HUES6 (cell line): ENCODE measurements at regions not wholly inside any gene's neighbourhood (a gene's known extent, or its start where the extent isn't known, plus 50 kb on each side); places are given as distances from the start of the nearest gene placed in this dataset.

ENCODE experiments used
- H3K27ac ChIP-seq: 2 replicates; pipeline ENCODE4 v1.7.0; 2013; ENCODE audit warnings: low read depth, mild to moderate bottlenecking, low read length, inconsistent platforms
- H3K27me3 ChIP-seq: 2 replicates; pipeline ENCODE4 v1.6.1; 2013; ENCODE audit warnings: low read length; ENCODE audit not compliant: control insufficient read depth, insufficient read depth
- H3K36me3 ChIP-seq: 2 replicates; pipeline ENCODE4 v1.6.1; 2013; ENCODE audit warnings: low read length; ENCODE audit not compliant: control insufficient read depth, insufficient read depth
- H3K4me1 ChIP-seq: 2 replicates; pipeline ENCODE4 v1.6.1; 2013; ENCODE audit warnings: low read length; ENCODE audit not compliant: control insufficient read depth, insufficient read depth
- H3K4me3 ChIP-seq: 2 replicates; pipeline ENCODE4 v1.5.1; 2013; ENCODE audit warnings: low read depth, low read length
- H3K9ac ChIP-seq: one replicate; pipeline ENCODE4 v1.6.1; 2013; ENCODE audit warnings: mild to moderate bottlenecking, low read length
- H3K9me3 ChIP-seq: 2 replicates; pipeline ENCODE4 v1.6.1; 2013; ENCODE audit warnings: low read depth, low read length; ENCODE audit not compliant: control insufficient read depth, insufficient read depth

- no peak overlapping the region for H3K27ac ChIP-seq
- no peak overlapping the region for H3K4me3 ChIP-seq
- H3K9ac ChIP-seq, result no peak overlapping the region
- H3K27me3 ChIP-seq, result no peaks in the 10 kb centered on the region
- H3K4me1 ChIP-seq, result peaks cover 7% of the 10 kb centered on the region; the same call in 1 of the 2 replicates
- no peaks in the 10 kb centered on the region for H3K9me3 ChIP-seq
- no peaks in the 10 kb centered on the region for H3K36me3 ChIP-seq
Observed at GRCh38 chr1:221886743-221887414, 145.0 kb upstream of the DUSP10 start.

DNA sequence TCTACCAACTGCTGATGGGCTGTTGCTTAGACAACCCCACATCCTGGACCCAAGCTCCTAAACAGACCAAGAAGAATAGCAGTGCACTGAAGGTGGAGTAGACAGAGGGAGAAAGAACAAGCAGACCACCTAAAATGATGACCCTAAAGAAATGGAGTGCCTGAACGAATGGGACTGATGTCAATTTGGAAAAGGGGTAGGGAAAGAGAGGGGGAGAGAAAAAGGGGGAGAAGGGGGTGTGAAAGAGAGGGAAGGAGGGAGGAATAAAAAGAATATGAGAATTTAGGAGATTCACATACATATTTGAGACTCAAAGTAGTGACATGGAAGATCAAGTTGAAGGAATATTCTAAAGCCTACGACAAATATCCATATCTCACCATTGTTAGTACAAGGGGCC lies 144.4 kb upstream of the DUSP10 start:
- no peak overlapping the region for H3K9ac ChIP-seq
- no peaks in the 10 kb centered on the region for H3K36me3 ChIP-seq
- H3K9me3 ChIP-seq, result no peaks in the 10 kb centered on the region
- H3K27me3 ChIP-seq, result no peaks in the 10 kb centered on the region
- H3K27ac ChIP-seq, result no peak overlapping the region
- no peak overlapping the region for H3K4me3 ChIP-seq
- H3K4me1 ChIP-seq, result peaks cover 7% of the 10 kb centered on the region; the same call in 1 of the 2 replicates

DNA sequence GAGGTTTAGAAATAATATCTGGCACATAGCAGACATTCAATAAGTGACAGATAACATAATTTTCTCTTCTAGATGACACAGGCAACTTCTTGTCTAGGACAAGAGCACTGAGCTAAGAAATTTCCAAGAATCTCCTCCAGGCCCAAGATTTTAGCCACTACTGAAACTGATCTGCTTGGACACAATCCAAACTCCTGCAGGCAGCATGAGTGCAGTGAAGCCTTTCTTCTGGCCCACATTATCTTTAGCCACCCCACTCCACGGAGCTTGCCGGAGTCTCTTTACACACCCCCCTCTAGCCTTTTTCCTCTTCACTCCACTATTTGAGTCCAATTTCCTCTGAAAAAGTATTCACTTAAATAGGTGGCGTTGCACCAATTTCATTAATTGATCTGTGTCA lies 142.9 kb upstream of the DUSP10 start:
- Histone ChIP-seq H3K9ac (no peak overlapping the region), H3K27me3 (no peaks in the 10 kb centered on the region), H3K27ac (no peak overlapping the region), H3K4me1 (peaks cover 7% of the 10 kb centered on the region; the same call in 1 of the 2 replicates), H3K9me3 (no peaks in the 10 kb centered on the region), H3K36me3 (no peaks in the 10 kb centered on the region), H3K4me3 (no peak overlapping the region)

DNA sequence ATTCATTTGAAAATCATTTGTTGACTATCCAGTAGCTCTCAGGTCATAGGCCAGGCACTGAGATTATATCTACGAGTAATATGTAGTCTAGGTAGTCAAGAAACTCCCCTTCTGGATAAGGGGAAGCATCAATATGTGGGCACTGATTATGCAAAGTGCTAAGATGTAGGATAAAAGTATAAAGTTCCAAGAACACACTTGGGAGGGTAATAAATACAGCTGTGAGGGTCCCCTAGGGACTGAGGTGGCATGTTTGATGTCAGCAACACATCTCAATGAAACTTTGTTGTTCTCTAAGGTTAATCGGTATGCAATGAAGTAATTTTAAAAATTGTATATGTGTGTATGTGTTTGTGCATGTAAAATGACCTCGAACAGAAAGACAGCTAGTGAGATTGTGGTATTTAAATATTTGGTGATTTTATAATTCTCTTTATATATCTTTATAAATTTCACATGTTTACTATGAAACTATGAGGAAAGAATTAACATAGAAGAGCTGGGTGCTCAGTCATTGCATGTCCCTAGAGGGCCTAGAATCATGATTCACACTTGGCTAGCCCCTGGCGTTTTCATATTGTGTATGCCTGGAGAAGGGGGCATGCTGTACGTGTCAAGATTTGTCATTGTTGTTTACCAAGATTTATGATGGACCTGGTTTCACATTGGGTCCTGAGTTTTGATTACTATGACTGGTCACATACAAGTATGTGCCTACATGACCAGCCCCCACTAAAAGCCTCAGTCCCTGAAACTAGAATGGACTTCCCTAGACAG lies 140.1 kb upstream of the DUSP10 start:
- Histone ChIP-seq H3K27ac (no peak overlapping the region), H3K9me3 (no peaks in the 10 kb centered on the region), H3K36me3 (no peaks in the 10 kb centered on the region), H3K27me3 (no peaks in the 10 kb centered on the region), H3K9ac (no peak overlapping the region), H3K4me3 (no peak overlapping the region), H3K4me1 (peaks cover 1% of the 10 kb centered on the region; the same call in 1 of the 2 replicates)

DNA sequence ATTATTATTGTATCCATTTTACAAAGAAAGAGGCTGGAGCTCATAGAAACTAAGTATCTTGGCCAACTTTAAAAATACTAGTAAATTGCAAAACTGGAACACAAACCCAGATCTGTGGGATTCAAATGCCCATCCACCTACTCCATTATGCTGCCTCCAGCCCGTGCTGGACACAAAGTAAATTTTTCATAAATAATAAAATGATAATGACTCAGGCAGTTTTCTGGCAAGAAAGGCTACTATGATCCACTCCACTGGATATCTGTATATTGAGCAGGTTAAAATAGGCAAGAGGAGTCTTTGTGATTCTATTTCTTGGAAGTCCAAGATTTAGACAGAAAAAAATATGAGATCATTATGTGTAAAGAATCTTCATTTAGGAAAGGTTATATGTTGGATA lies 138.3 kb upstream of the DUSP10 start:
- Histone ChIP-seq H3K27ac (no peak overlapping the region), H3K9ac (no peak overlapping the region), H3K36me3 (no peaks in the 10 kb centered on the region), H3K9me3 (no peaks in the 10 kb centered on the region), H3K27me3 (no peaks in the 10 kb centered on the region), H3K4me1 (no peaks in the 10 kb centered on the region), H3K4me3 (no peak overlapping the region)

DNA sequence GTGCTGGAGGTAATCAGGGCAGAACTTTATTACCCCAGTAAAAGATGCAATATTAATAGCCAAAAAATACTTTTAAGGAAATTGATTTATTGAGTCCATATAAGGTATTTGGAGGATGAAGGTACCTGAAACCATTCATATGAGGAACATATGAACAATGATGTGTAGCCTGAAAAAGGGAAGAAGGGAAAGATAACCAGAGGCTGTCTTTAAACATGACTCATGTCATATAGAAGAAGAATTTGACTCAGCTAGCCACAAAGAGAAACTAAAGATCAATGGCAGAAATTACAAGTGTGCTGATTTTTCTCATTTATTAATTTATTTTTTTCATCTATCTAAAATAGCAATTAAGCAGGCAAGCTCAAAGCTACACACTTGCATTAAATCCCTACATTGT lies 136.2 kb upstream of the DUSP10 start:
- H3K4me3 ChIP-seq, result no peak overlapping the region
- no peak overlapping the region for H3K27ac ChIP-seq
- no peaks in the 10 kb centered on the region for H3K9me3 ChIP-seq
- peaks cover 10% of the 10 kb centered on the region; the same call in 1 of the 2 replicates for H3K4me1 ChIP-seq
- H3K36me3 ChIP-seq, result no peaks in the 10 kb centered on the region
- no peak overlapping the region for H3K9ac ChIP-seq
- no peaks in the 10 kb centered on the region for H3K27me3 ChIP-seq

DNA sequence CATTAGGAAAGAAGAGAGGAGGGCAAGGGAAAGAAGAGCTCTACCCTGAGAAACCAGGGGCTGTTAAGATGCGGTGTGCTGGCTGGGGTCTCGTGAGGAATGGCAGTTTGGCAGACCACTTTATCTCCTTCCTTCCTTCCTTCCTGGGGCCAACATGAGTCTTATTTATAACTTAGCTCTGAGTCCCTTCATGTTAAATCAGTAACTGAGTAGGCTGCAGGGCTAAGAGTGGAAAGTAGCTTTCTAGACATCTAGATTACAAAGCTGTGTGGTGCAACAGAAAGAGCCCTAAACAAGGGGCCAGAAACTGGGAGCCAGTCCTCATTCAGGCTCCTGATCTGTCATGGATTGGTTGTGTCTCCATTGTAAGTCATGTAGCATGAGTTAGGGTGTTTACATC lies 135.4 kb upstream of the DUSP10 start:
- H3K9ac ChIP-seq, result no peak overlapping the region
- H3K36me3 ChIP-seq, result no peaks in the 10 kb centered on the region
- peaks cover 10% of the 10 kb centered on the region; the same call in 1 of the 2 replicates for H3K4me1 ChIP-seq

DNA sequence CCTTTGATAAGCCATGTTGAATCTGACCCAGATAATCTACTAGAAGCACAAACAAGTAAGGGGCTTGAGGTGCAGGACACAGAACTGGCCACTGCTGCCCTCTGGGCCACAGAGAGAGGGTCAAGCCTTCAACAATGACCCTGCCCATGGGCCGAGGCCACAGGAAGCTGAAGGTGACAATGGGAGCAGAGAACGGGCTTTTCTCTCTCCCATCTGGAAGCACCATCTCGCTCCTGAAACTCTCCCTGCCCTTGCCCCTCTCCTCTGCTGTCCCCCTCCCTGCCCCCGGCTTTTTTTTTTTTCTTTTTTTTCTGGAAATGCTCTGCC lies 133.1 kb upstream of the DUSP10 start:
- no peaks in the 10 kb centered on the region for H3K27me3 ChIP-seq
- no peaks in the 10 kb centered on the region for H3K9me3 ChIP-seq
- H3K36me3 ChIP-seq, result no peaks in the 10 kb centered on the region
- peak overlapping the region; percentile 14; the same call in 1 of the 2 replicates for H3K27ac ChIP-seq
- no peak overlapping the region for H3K4me3 ChIP-seq
- H3K9ac ChIP-seq, result no peak overlapping the region
- H3K4me1 ChIP-seq, result peaks cover 10% of the 10 kb centered on the region; the same call in 1 of the 2 replicates

More for the DNA sequence above, 135.4 kb upstream of the DUSP10 start:
- H3K9me3 ChIP-seq, result no peaks in the 10 kb centered on the region
- no peak overlapping the region for H3K4me3 ChIP-seq
- H3K27ac ChIP-seq, result no peak overlapping the region
- no peaks in the 10 kb centered on the region for H3K27me3 ChIP-seq

DNA sequence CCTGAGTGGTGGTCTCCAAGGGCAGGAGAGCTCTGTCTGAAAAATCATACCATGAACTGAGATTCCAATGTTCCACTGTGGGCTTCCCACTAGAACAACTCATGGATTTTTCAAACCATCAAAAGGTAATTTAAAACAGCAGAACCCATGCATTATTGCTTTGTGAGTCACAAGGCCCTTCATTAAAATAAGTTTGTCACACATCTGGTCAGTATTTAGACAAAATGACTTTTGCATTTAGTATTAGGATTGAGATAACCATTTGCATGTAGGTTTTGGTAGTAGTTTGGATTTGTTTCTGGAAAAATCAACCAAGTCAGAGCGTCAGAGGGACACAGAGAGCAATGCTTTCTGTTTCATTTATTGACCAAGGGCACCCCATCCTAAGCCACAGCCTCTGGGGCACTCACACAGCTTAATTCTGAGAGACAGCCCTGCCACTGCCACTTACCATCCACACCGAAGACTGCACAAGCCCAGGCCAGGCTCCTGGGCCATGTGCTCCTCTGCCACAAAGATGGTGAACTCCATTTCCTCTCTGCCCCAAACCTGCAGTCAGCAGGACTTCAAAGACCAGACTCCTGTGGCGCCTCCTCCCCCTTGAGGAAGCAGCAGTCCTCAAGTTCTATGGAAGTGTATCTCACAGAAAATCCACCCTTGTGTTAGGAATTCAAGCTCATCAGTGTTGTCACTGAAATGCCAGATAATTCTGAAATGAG lies 132.6 kb upstream of the DUSP10 start:
- H3K36me3 ChIP-seq, result no peaks in the 10 kb centered on the region
- no peaks in the 10 kb centered on the region for H3K27me3 ChIP-seq
- peak overlapping the region; percentile 14; the same call in 1 of the 2 replicates for H3K27ac ChIP-seq
- H3K9ac ChIP-seq, result no peak overlapping the region
- no peaks in the 10 kb centered on the region for H3K9me3 ChIP-seq
- H3K4me3 ChIP-seq, result no peak overlapping the region
- H3K4me1 ChIP-seq, result peaks cover 10% of the 10 kb centered on the region; the same call in 1 of the 2 replicates

DNA sequence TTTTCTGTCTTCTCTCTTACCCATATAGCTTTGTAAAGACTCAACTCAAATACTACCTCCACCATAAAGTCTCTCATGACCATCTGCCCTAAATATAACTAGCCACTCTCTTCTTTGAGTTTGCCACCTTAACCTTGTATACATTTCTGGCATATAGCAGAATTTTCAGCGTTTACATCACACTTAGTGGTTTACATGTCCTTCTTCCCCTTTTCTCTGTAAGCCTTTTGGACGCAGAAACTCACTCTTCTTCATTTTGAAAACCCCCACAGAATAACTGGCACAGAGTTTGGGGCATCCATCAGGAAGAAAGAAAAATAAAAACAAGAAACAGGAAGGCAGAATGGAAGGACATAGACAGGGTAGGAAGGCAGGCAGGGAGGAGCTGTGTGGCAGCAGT lies 131.8 kb upstream of the DUSP10 start:
- no peaks in the 10 kb centered on the region for H3K9me3 ChIP-seq
- no peaks in the 10 kb centered on the region for H3K27me3 ChIP-seq
- H3K4me1 ChIP-seq, result peaks cover 10% of the 10 kb centered on the region; the same call in 1 of the 2 replicates
- no peak overlapping the region for H3K9ac ChIP-seq
- H3K27ac ChIP-seq, result no peak overlapping the region
- H3K4me3 ChIP-seq, result no peak overlapping the region
- no peaks in the 10 kb centered on the region for H3K36me3 ChIP-seq

DNA sequence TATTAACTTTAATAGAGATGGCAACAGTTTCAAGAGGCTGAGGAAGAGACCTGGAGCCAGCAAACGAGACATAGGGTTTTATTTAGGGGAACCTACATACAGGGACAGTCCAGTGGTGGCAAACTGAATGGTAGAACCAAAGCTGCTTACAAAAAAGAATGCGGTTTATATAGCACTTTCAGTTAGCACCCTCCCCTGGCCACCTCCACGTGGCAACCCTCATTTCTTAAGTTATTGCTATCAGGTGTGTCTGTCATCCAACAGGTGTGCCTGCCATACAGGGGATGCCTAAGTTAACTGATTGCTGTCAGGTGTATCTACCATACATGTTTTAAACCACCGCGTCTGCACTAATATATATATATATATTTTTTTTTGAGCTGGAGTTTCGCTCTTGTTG lies 129.2 kb upstream of the DUSP10 start:
- H3K9me3 ChIP-seq, result no peaks in the 10 kb centered on the region
- H3K27ac ChIP-seq, result no peak overlapping the region
- peaks cover 10% of the 10 kb centered on the region; the same call in 1 of the 2 replicates for H3K4me1 ChIP-seq
- H3K27me3 ChIP-seq, result no peaks in the 10 kb centered on the region
- H3K4me3 ChIP-seq, result no peak overlapping the region
- no peaks in the 10 kb centered on the region for H3K36me3 ChIP-seq
- H3K9ac ChIP-seq, result no peak overlapping the region
